MCF 10A (cell line): ENCODE measurements at regions not wholly inside any gene's neighbourhood (a gene's known extent, or its start where the extent isn't known, plus 50 kb on each side); places are given as distances from the start of the nearest gene placed in this dataset.

Experiments used
- BruUV-seq: library from RNA; stranded (reverse); fragments of 400-500 nt; replicated peaks from 2 replicates; lab custom pipeline; 2021; lab: Mats Ljungman, UMichigan
- CTCF ChIA-PET: fragments of 300-600 bp; sonication (Branson Sonifier 250); formaldehyde crosslinking; extraction: SDS; loops from one replicate; lab custom pipeline; 2021; ENCODE audit warnings: antibody characterized with exemption, inconsistent platforms; lab: Yijun Ruan, JAX
- POLR2A ChIA-PET: fragments of 300-600, 350-650 bp; sonication (Branson Sonifier 250); formaldehyde crosslinking; extraction: SDS; loops from one replicate; lab custom pipeline; 2020; ENCODE audit warnings: antibody characterized with exemption, inconsistent platforms; lab: Yijun Ruan, JAX
- DNase-seq: peaks from one replicate; pipeline ENCODE4 v3.0.0-alpha.2; 2018; ENCODE audit not compliant: unreplicated experiment
- H3K27ac Mint-ChIP-seq: one replicate; pipeline ENCODE4 v1.8.0; 2022; ENCODE audit warnings: mild to moderate bottlenecking, low read depth, mixed read lengths; ENCODE audit not compliant: unreplicated experiment
- H3K27me3 Mint-ChIP-seq: one replicate; pipeline ENCODE4 v1.8.0; 2022; ENCODE audit warnings: mixed read lengths; ENCODE audit not compliant: insufficient read depth, unreplicated experiment
- H3K36me3 Mint-ChIP-seq: one replicate; pipeline ENCODE4 v1.8.0; 2022; ENCODE audit warnings: mild to moderate bottlenecking, moderate library complexity, mixed read lengths; ENCODE audit not compliant: insufficient read depth, unreplicated experiment
- H3K4me1 Mint-ChIP-seq: one replicate; pipeline ENCODE4 v1.8.0; 2022; ENCODE audit warnings: mixed read lengths; ENCODE audit not compliant: insufficient read depth, unreplicated experiment
- H3K4me3 Mint-ChIP-seq: one replicate; pipeline ENCODE4 v1.8.0; 2022; ENCODE audit warnings: mild to moderate bottlenecking, moderate library complexity, mixed read lengths; ENCODE audit not compliant: unreplicated experiment
- H3K9me3 Mint-ChIP-seq: one replicate; pipeline ENCODE4 v1.8.0; 2022; ENCODE audit warnings: mixed read lengths; ENCODE audit not compliant: unreplicated experiment
- CTCF ChIP-seq: fragments of 200-600 bp; IDR thresholded peaks from one replicate; pipeline ENCODE4 v1.8.0; 2022; ENCODE audit warnings: antibody characterized with exemption, mild to moderate bottlenecking; ENCODE audit not compliant: unreplicated experiment
- intact Hi-C: fragments of 100-400 bp; cut with micrococcal nuclease; formaldehyde crosslinking; loops from 2 replicates; pipeline ENCODE4 v1.14.1; 2022

DNA sequence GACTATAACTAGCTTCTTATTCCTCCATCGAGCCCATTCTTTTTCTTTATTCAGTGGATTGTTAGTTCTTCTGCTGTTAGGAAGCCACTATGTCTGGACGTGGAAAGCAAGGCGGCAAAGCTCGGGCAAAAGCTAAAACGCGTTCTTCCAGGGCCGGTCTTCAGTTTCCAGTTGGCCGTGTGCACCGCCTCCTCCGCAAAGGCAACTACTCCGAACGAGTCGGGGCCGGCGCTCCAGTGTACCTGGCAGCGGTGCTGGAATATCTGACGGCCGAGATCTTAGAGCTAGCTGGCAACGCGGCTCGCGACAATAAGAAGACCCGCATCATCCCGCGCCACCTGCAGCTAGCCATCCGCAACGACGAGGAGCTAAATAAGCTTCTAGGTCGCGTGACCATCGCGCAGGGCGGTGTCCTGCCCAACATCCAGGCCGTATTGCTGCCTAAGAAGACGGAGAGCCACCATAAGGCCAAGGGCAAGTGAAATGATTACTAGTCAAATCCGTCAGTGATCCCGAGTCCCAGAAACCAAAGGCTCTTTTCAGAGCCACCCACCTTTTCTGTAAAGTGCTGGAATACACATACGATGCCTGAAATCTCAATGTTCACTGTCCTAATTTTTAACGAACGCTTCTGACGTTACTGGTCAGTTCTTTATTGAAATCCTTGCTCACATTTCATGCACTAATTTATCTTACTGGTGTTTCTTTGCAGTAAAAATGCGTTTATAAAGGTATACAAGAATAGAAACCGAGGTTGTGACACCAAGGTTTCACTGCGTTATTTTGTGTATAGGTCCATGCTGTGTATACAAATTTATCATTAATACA is 129.9 kb downstream of the HFE start:
- DNase-seq: peak; percentile 86
- BruUV-seq: TSS peak; percentile 100
- H3K9me3 Mint-ChIP-seq: no peaks in the 10 kb centered on the region
- CTCF ChIA-PET: interaction anchor here (0.6 to 3.0 kb wide), 7 partner anchors 19 to 160 kb away, joined by 3 to 20 read pairs (median 4); a partner anchor contains a TSS
- H3K36me3 Mint-ChIP-seq: no peaks in the 10 kb centered on the region
- TF ChIP-seq CTCF: peak; percentile 42
- no peaks in the 10 kb centered on the region for H3K27me3 Mint-ChIP-seq
- no peak overlapping the region for H3K4me3 Mint-ChIP-seq
- no peaks in the 10 kb centered on the region for H3K4me1 Mint-ChIP-seq
- intact Hi-C loops: loop anchor here (1.0 to 5.0 kb wide), 12 partner anchors 12 to 930 kb away; partner anchors contain the start of gene ABT1
- no peak overlapping the region for H3K27ac Mint-ChIP-seq
- POLR2A ChIA-PET: interaction anchor here (0.6 to 8.5 kb wide), 62 partner anchors 9 to 1677 kb away, joined by 3 to 443 read pairs (median 12); partner anchors contain the start of gene HFE

GRCh38 chr6:26217714-26218075 is 130.5 kb downstream of the HFE start:
- POLR2A ChIA-PET: interaction anchor here (1.1 to 8.5 kb wide), 29 partner anchors 8 to 1676 kb away, joined by 3 to 443 read pairs (median 33); a partner anchor contains a TSS
- BruUV-seq: no TSS peak
- H3K4me1 Mint-ChIP-seq: peaks cover under 1% of the 10 kb centered on the region
- CTCF ChIA-PET: interaction anchor here (3.0 kb wide), 1 partner anchor 19 kb away, joined by 20 read pairs; a partner anchor contains a TSS
- peak; percentile 28 for DNase-seq
- no peak overlapping the region for H3K27ac Mint-ChIP-seq
- H3K27me3 Mint-ChIP-seq: no peaks in the 10 kb centered on the region
- H3K4me3 Mint-ChIP-seq: no peak overlapping the region
- TF ChIP-seq CTCF: no peak
- intact Hi-C loops: loop anchor here (1.0 to 5.0 kb wide), 6 partner anchors 17 to 930 kb away; partner anchors contain the start of gene ABT1
- no peaks in the 10 kb centered on the region for H3K36me3 Mint-ChIP-seq
- no peaks in the 10 kb centered on the region for H3K9me3 Mint-ChIP-seq

GRCh38 chr6:26218824-26219223 is 131.6 kb downstream of the HFE start:
- no TSS peak for BruUV-seq
- Mint-ChIP-seq H3K4me1 (peaks cover 6% of the 10 kb centered on the region), H3K36me3 (no peaks in the 10 kb centered on the region), H3K9me3 (no peaks in the 10 kb centered on the region), H3K4me3 (no peak overlapping the region), H3K27ac (no peak overlapping the region), H3K27me3 (no peaks in the 10 kb centered on the region)
- ChIA-PET POLR2A (interaction anchor here (0.7 to 10.6 kb wide), 7 partner anchors 14 to 66 kb away, joined by 3 to 405 read pairs (median 4); a partner anchor contains a TSS), CTCF (interaction anchor here (1.1 kb wide), 1 partner anchor 33 kb away, joined by 4 read pairs; a partner anchor contains a TSS)
- intact Hi-C loops: loop anchor here (5.0 kb wide), 3 partner anchors 93 to 928 kb away; partner anchors contain the start of gene ABT1
- no peak for TF ChIP-seq CTCF
- no peak for DNase-seq
